ENCODE measurements at regions not wholly inside any gene's neighbourhood (a gene's known extent, or its start where the extent isn't known, plus 50 kb on each side); places are given as distances from the start of the nearest gene placed in this dataset.

- no peak for DNase-seq
Measured at GRCh38 chrX:40449396-40449795, 131.4 kb upstream of the ATP6AP2 start.

DNA sequence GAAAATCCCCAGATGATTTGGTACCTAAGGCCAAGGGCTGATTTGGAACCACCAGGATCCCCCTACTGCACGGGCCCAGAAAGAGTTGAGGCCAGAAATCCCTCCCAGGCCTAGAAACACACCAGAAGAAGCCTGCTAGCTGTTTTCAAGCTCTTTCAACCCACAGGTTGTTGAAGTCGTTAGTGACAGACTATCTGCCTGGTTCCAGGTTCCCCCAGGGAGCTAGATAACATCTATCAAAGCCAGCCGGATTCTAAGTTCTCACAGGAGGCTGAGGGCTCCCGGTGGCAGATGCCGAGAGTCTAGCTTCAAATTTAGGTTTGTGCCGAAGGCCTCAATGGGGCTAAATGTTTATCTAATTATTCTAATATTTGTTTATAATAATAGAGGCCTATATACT, 132.0 kb upstream of the ATP6AP2 start:
- no peak for DNase-seq

- no peak for DNase-seq
Measured at GRCh38 chrX:40446921-40447320, 133.8 kb upstream of the ATP6AP2 start.

- DNase-seq: no peak
Measured at GRCh38 chrX:40445691-40446090, 135.1 kb upstream of the ATP6AP2 start.

- DNase-seq: no peak
Measured at GRCh38 chrX:40444798-40445496, 135.8 kb upstream of the ATP6AP2 start.

- no peak for DNase-seq
Measured at GRCh38 chrX:40444133-40444532, 136.6 kb upstream of the ATP6AP2 start.

- DNase-seq: no peak
Measured at GRCh38 chrX:40440866-40441265, 139.9 kb upstream of the ATP6AP2 start.

GRCh38 chrX:40439625-40440532, 140.9 kb upstream of the ATP6AP2 start:
- no peak for DNase-seq

- DNase-seq: no peak
Measured at GRCh38 chrX:40437348-40437747, 143.4 kb upstream of the ATP6AP2 start.

GRCh38 chrX:40434947-40435346, 145.8 kb upstream of the ATP6AP2 start:
- no peak for DNase-seq

- DNase-seq: no peak
Measured at GRCh38 chrX:40434443-40434842, 146.3 kb upstream of the ATP6AP2 start.

DNA sequence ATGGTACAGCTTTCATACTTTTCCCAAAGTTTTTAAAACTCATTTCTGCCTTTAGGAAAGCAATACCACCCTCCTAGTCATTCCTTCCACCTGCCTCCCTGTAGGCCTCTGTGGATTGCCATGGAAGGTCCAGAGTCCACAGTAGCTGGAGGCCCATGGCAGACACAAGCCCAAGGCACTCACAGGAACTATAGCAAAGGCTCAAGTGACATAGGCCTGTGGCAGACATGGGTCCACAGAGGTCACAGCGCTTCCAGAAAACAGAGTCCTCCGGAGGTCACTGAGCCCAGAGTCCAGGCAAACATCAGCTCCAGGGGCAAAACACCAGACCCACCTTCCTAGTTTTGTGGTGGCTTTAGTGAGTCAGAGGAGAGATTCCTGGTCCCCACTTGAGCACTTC, 147.6 kb upstream of the ATP6AP2 start:
- no peak for DNase-seq

DNA sequence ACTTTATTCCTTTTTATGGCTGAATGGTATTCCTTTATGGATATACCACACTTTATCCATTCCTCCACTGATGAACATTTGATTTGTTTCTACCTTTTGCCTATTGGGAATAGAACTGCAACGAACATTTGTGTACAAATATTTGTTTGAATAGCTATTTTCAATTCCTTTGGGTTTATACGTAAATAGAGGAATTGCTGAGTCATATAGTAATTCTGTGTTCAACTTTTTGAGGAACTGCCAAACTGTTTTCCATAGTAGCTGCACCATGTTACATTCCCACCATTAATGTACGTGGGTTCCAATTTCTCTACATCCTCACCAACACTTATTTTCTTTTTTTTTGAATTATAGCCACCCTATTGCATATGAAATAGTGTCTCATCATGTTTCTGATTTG, 156.5 kb upstream of the ATP6AP2 start:
- DNase-seq: no peak

GRCh38 chrX:40423299-40423698, 157.5 kb upstream of the ATP6AP2 start:
- DNase-seq: no peak

- no peak for DNase-seq
Measured at GRCh38 chrX:40422021-40422420, 158.7 kb upstream of the ATP6AP2 start.

- DNase-seq: no peak
Measured at GRCh38 chrX:40420899-40421729, 159.7 kb upstream of the ATP6AP2 start.

- DNase-seq: no peak
Measured at GRCh38 chrX:40418813-40419195, 162.0 kb upstream of the ATP6AP2 start.

DNA sequence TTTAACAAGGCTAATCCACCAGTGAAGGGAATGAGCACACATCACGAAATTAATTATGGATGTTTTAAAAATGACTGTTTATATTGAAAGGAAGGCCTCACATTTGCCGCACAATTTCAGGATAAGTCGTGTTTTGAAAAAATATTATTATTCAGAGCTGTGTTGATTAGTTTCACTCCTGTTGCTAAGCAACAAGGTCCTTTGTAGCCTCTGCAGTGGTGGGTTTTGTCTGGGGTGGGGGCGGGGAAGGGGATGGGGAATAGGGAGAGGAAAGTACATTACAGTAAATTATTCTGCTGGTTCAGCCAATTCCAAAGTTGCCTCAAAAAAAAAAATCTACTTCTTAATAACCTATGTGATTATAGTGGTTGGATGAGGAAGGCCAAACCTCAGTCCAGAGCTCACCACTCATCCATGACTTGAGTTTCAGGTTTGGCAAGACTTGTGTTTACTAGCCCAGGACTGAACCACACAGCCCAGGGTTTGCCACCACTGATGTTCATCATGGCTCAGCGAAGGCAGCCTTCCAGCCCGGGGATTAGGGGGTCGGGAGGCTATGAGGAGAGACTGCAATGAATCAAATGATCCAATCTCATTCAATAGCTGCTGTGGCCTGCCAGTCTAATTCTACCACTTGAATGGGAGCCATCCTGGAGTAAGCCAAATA, 162.5 kb upstream of the ATP6AP2 start:
- no peak for DNase-seq

GRCh38 chrX:40415675-40416074, 165.1 kb upstream of the ATP6AP2 start:
- no peak for DNase-seq

GRCh38 chrX:40414335-40414734, 166.4 kb upstream of the ATP6AP2 start:
- no peak for DNase-seq

DNA sequence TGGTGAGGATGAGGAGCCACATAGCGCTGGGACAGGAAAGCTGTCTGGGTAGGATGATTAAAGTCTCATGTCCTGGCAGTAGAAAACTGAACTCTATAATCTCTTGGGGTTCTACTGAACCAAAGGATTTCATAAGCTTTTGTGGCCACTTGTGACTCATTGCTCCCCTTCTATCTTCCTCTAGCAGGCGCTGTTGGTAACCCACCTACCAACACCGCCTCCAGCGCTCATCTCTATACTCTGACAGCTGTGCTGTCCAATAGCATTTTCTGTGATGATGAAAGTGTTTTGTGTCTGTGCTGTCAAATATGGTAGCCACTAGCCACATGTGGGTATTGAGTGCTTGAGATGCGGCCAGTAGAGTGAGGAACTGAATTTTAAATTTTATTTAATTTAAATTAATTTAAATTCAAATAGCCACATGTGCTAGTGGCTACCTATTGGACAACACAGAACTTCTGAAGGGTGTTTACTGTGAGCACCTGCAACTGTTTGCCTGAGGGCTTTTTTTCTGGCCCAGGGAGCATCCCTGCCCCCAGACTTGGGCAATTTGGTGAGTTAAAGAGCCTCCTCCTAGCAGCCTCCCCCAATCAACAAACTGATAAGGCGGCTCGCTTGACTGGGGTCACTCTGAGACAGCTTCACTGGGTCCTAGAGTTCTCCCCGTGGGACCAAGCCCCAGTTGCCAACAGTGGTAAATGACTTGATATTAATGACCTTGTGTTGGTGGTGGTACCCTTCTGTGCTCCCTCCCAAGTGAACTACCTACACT, 169.2 kb upstream of the ATP6AP2 start:
- no peak for DNase-seq

- no peak for DNase-seq
Measured at GRCh38 chrX:40410859-40411258, 169.9 kb upstream of the ATP6AP2 start.

Measured in activated naive CD4-positive, alpha-beta T cell treated with Interleukin-2 at 50 U/mL for 16 hours (primary cell).